ENCODE measurements at regions not wholly inside any gene's neighbourhood (a gene's known extent, or its start where the extent isn't known, plus 50 kb on each side); places are given as distances from the start of the nearest gene placed in this dataset.

GRCh38 chr3:147962408-147963164 is 553.4 kb downstream of the ZIC1 start:
- Mint-ChIP-seq H3K4me1 (ENCODE audit: low read depth, unreplicated experiment) (no peaks in the 10 kb centered on the region), H3K9me3 (ENCODE audit: unreplicated experiment) (no peaks in the 10 kb centered on the region), H3K36me3 (ENCODE audit: unreplicated experiment) (no peaks in the 10 kb centered on the region), H3K27ac (ENCODE audit: unreplicated experiment) (no peak overlapping the region), H3K27me3 (ENCODE audit: unreplicated experiment) (no peaks in the 10 kb centered on the region), H3K4me3 (ENCODE audit: unreplicated experiment) (no peak overlapping the region)
- no peak for TF ChIP-seq CTCF (IDR thresholded peaks at IDR 0.05; ENCODE audit: partially characterized antibody, unreplicated experiment)
- DNase-seq = no peak

- no peaks in the 10 kb centered on the region for H3K36me3 Mint-ChIP-seq (ENCODE audit: unreplicated experiment)
- no peak for TF ChIP-seq CTCF (IDR thresholded peaks at IDR 0.05; ENCODE audit: partially characterized antibody, unreplicated experiment)
- no peaks in the 10 kb centered on the region for H3K9me3 Mint-ChIP-seq (ENCODE audit: unreplicated experiment)
- H3K27me3 Mint-ChIP-seq (ENCODE audit: unreplicated experiment) = no peaks in the 10 kb centered on the region
- no peak overlapping the region for H3K27ac Mint-ChIP-seq (ENCODE audit: unreplicated experiment)
- no peak overlapping the region for H3K4me3 Mint-ChIP-seq (ENCODE audit: unreplicated experiment)
- H3K4me1 Mint-ChIP-seq (ENCODE audit: low read depth, unreplicated experiment) = no peaks in the 10 kb centered on the region
- no peak for DNase-seq
Measured at GRCh38 chr3:147963711-147964110, 554.5 kb downstream of the ZIC1 start.

GRCh38 chr3:147975165-147975564 is 566.0 kb downstream of the ZIC1 start:
- TF ChIP-seq CTCF (IDR thresholded peaks at IDR 0.05; ENCODE audit: partially characterized antibody, unreplicated experiment) = no peak
- H3K9me3 Mint-ChIP-seq (ENCODE audit: unreplicated experiment) = no peaks in the 10 kb centered on the region
- no peak overlapping the region for H3K27ac Mint-ChIP-seq (ENCODE audit: unreplicated experiment)
- no peaks in the 10 kb centered on the region for H3K4me1 Mint-ChIP-seq (ENCODE audit: low read depth, unreplicated experiment)
- no peak overlapping the region for H3K4me3 Mint-ChIP-seq (ENCODE audit: unreplicated experiment)
- no peaks in the 10 kb centered on the region for H3K27me3 Mint-ChIP-seq (ENCODE audit: unreplicated experiment)
- DNase-seq = no peak
- no peaks in the 10 kb centered on the region for H3K36me3 Mint-ChIP-seq (ENCODE audit: unreplicated experiment)

- no peak for TF ChIP-seq CTCF (IDR thresholded peaks at IDR 0.05; ENCODE audit: partially characterized antibody, unreplicated experiment)
- Mint-ChIP-seq H3K9me3 (ENCODE audit: unreplicated experiment) (no peaks in the 10 kb centered on the region), H3K27me3 (ENCODE audit: unreplicated experiment) (no peaks in the 10 kb centered on the region), H3K36me3 (ENCODE audit: unreplicated experiment) (no peaks in the 10 kb centered on the region), H3K4me1 (ENCODE audit: low read depth, unreplicated experiment) (no peaks in the 10 kb centered on the region), H3K27ac (ENCODE audit: unreplicated experiment) (no peak overlapping the region), H3K4me3 (ENCODE audit: unreplicated experiment) (no peak overlapping the region)
- no peak for DNase-seq
Measured at GRCh38 chr3:147977001-147977400, 567.8 kb downstream of the ZIC1 start.

GRCh38 chr3:147987549-147987948 is 578.4 kb downstream of the ZIC1 start:
- Mint-ChIP-seq H3K27me3 (ENCODE audit: unreplicated experiment) (no peaks in the 10 kb centered on the region), H3K27ac (ENCODE audit: unreplicated experiment) (no peak overlapping the region), H3K9me3 (ENCODE audit: unreplicated experiment) (peaks cover under 1% of the 10 kb centered on the region), H3K4me3 (ENCODE audit: unreplicated experiment) (no peak overlapping the region), H3K36me3 (ENCODE audit: unreplicated experiment) (no peaks in the 10 kb centered on the region), H3K4me1 (ENCODE audit: low read depth, unreplicated experiment) (peaks cover 2% of the 10 kb centered on the region)
- DNase-seq = no peak
- TF ChIP-seq CTCF (IDR thresholded peaks at IDR 0.05; ENCODE audit: partially characterized antibody, unreplicated experiment) = no peak
